Stimulated activated CD4-positive, alpha-beta T cell treated with anti-CD3 and anti-CD28 coated beads, Interleukin-12 subunit alpha, Interleukin-12 subunit beta, amount 100 ng/mL, for 4 hours (primary cell): ENCODE measurements at regions not wholly inside any gene's neighbourhood (a gene's known extent, or its start where the extent isn't known, plus 50 kb on each side); places are given as distances from the start of the nearest gene placed in this dataset.
"Not testable (repeated sequence)": the region's sequence is repeated elsewhere in the genome, so short reads cannot be mapped to it uniquely, and the experiment has no call there.

Experiments
- DNase-seq: peaks from one replicate; pipeline ENCODE4 v3.0.0-alpha.2; 2020

DNA sequence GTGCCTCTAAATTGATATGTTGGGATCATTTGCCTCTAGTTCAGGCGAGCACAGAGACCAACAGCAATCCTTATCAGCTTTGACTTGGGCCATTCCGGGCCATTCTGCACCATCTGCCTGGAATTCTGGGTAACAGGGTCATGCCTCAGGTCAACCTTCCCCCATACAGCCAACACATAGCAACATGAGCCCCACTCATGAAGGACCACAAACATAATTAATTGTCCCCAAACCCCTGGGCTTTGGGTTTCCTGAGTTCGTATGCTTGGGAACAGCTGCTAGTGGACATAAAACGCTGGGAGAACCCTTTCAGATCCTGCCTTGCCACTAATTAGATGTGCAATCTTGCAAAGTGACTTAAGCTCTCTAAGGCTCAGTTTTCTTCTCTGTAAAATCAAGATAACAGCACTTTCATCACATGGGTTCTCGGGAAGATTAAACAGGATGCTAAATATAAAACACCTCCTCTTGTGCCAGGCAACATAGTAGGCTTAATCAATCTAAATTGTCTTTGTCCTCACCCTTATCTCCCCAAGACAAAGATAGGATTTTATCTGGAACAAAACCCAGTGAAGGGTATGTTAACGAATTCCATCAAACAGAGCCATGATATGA lies 426.5 kb downstream of the CD83 start:
- DNase-seq = no peak

DNA sequence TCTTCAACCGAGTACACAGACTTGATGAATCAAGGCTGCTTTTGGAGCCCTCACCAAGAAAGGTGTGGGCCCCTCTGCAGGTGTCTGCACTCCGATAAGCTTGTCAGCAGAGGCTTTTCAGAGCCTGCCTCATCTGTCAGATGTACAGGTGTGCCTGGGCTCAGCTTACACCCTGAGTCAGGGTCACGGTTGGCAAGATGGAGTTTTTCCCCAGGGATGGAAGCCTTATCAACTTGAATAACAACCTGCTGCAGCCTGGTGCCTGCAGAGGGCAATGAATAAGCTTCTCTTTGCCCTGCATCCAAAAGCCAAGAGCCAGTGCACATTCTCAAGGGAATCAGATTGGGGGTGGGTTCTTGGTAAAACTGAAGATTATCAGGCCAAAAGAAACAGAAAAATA lies 427.1 kb downstream of the CD83 start:
- no peak for DNase-seq

DNA sequence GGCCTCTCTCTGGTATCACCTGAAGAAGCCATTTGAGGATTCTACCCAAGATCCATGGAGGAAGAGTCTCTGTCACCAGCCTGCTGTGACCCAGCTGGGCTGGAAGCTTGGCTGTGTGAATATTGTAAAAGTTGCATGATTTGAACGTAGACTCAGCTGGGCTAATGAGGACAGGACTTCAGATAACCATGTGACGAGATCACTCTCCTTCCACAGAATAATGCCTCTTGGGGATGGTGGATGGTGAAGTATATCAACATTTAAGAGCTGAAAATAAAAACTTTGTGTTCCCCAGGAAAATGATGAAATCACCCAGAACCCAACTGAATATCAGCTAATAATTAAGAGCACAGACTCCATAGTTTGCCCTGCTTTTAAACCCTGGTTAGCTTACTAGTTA lies 427.9 kb downstream of the CD83 start:
- no peak for DNase-seq

DNA sequence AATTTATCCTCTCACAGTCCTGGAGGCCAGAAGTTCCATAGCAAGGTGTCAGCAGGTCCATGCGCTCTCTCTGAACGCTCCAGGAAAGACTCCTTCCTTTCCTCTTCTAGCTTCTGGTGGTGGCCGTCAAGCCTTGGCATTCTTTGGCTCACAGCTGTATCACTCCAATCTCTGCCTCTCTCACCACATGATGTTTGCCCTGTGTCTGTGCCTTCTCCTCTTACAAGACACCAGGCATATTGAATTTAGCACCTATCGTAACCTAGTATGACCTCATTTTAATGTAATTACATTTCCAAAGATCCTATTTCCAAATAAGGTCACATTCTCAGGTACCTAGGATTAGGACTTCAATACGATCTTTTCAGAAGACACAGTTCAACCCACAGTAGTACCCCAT lies 428.5 kb downstream of the CD83 start:
- DNase-seq = no peak

DNA sequence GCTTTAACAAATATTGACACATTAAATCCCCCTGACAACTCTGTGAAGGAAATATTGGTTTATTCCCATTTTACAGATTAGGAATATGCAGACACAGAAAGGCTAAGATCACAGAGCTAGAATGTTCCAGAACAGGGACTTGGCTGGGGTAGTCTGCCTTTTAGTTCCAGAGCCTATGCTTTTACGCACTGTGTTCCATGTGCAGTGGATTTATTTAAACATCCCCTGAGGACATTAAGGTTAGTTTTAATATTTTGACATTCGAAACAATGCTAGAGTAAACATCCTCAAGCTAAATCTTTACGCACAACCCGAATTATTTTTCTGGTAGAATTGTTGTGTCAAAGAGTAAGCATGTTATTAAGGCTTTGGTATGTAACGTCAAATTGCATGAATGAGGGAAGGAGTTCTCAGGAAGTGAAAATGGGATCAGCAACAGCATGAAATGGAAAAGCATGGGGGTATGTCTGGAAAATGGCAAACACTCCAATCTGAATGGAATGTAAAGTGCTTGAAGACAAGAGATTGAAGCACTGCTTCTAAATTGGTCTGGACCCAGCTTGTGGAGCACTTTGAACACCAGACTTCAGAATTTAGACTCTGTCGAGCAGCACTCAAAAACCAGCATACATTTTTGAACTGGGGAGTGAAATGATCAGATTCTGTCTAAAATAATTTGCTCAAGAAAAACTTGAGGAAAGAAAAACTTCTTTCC lies 429.9 kb downstream of the CD83 start:
- DNase-seq = no peak

DNA sequence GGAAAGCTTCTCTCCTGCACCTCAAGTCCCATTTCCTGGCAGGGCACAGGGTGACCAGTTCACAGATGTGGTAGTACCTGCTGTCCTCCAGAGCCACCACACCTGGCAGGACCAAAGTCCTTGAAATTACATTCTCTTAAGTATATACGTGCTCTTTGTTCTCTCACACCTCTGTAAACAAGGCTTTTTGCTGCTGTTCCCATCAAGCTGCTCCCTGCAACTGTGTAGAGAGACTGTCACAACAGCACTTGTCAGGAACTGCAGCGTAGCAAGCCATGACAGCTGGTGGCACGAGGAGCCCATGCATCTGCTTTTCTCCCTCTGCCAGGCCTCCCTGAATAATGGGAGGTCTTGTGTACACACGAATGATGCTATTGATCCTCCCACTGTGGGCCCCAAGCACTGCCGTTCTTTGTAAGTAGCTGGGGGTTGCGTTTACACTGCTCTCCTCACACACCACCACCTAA lies 431.8 kb downstream of the CD83 start:
- no peak for DNase-seq

DNA sequence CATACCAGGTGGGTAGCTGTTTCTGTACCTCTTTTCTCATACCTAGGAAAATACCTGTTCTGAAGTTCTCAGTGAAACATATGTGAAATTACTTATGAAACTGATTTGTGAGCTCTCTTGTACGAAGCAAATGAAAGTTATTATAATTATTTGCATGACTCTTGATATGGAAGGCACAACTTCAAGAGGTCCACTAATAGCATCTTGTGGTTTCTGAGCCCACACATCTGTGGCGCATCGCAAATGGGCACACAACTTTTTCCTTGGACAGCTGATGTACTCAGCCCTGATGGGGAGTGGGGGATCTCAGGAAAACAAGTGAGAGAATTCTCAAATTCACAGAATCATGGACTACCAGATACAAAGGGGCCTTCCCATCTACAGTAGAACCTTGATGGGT lies 432.3 kb downstream of the CD83 start:
- no peak for DNase-seq

DNA sequence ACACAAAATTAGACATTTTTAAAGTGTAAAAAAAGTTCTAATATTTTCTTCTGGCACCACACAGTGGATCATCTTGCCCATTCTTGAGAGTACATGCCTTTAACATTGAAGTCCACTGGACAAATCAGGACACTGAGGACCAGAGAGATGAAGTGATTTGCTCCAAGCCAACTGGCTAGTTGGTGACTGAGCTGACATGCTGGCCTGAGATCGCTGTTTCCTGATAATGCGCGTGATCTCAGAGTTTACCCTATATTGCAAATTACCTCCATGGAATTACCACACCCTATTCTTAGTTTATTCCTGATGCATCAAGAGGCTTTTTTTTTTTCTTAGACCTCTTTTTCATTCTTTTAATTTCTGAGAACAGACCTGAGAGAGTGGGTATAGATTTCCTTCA lies 432.8 kb downstream of the CD83 start:
- DNase-seq = no peak

DNA sequence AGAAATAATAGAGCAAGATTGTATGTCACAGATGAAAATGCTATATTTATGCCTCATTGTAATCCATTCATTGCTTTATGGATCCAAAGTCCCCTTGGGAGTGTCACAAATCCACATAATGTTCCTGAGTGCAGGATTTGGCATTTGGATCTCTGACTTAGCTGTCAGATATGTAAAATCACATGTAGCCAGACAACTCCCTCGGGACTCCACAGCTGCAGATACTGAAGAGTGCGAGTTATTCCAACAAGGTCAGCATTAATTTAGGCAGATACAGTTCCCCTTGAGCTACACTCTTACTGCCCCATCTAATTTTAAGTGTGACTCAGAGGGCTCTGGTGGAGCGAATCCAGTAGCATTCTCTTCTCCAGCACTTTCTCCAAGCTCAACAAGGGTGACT lies 433.2 kb downstream of the CD83 start:
- DNase-seq = no peak

DNA sequence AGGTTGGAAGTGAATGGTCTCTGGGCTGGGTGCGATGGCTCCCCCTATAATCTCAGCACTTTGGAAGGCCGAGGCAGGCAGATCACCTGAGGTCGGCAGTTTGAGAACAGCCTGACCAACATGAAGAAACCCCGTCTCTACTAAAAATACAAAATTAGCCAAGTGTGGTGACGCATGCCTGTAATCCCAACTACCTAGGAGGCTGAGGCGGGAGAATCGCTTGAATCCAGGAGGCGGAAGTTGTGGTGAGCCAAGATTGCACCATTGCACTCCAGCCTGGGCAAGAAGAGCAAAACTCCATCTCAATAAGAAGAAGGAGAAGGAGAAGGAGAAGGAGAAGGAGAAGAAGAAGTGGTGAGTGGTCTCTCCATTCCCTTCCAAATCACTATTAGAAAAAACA lies 434.0 kb downstream of the CD83 start:
- not testable (repeated sequence) for DNase-seq

DNA sequence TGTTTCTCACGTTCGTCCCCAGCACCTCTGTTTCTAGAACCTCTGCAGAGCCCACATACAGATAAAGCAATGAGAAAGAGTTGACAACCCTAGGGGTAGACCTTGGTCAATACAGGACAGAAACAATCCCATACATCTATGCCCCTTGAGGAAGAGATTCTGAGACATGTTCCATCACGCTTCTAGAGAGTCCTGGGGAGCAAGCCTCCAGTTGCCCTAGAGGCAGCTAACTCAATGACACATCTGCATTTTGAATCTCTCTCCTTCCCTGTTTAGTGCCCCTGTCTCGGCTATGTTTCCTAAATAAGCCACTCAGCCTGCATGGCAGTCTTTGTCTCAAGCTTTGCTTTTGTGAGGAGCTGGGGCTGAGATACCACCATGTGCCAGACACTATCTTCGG lies 435.3 kb downstream of the CD83 start:
- no peak for DNase-seq

DNA sequence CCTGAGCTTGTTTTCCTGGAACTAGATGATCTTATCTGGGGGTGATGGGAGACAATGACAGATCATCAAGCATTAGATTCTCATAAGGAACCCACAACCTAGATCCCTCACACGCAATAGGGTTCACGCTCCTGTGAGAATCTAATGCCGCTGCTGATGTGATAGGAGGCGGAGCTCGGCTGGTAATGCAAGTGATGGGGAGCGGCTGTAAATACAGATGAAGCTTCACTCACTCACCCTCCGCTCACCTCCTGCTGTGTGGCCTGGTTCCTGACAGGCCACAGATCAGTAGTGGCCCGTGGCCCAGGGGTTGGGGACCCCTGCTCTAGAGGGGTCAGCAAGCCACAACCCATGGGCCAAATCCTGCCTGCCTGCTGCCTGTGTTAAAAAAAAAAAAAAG lies 435.9 kb downstream of the CD83 start:
- no peak for DNase-seq

DNA sequence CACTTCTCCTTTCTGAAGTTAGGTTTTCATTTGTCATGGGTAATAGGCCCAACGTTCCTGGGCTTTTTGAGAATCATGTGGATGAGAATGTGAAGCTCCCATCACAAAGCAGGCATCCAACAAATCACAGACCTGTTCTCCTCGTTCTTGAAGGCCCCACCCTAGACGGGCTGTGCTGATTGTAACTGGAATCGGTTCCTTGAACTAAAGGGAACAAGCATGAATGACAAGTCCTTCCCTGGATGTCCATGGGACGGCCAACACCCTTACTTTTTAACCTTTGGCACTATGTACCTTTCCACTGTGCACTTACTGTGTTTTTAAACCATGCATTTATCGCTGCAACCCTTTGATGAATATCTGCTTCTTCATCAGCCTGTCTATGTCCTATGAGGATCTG lies 438.2 kb downstream of the CD83 start:
- DNase-seq = no peak

DNA sequence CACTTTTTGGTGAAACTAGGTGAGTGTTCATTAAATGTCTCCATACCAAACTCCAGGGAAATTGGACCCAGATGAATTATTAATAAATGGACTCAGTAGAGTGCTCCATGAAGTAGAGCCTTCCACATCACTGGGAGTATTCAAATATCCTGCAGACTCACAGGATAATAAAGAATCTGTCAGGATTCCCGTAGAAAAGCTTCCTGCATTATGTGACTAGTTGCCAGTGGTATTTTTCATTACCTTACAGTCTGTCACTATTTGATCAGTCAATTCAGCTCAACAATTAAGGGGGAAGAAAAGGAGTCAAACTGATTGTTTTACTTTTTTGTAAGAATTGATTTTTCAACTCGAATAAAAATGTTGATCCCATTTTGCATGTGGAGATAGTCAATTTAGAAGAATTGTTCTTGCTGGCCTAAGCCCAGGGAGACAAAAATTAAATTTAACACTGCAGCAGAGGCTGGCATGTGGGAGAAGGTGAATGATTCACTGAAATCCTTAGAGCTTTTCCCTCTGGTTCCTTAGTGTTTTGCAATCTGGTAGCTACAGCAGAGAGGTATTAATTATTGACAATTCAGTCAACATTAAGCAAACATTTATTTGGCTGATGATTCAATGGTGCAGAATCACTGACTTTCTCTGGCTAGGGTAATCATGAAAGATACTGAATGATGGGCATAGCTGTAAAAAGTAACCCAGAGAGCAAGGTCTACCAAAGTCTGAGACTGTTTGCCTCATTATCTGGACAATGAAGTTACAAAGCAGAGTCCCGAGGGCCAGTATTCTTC lies 442.4 kb downstream of the CD83 start:
- DNase-seq = no peak

DNA sequence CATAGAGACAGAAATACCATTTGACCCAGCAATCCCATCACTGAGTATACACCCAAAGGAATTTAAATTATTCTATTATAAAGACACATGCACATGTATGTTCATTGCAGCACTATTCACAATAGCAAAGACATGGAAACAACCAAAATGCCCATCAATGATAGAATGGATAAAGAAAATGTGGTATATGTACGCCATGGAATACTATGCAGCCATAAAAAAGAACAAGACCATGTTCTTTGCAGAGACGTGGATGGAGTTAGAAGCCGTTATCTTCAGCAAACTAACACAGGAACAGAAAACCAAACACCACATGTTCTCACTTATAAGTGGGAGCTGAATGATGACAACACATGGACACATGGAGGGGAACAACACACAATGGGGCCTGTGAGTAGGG lies 444.0 kb downstream of the CD83 start:
- not testable (repeated sequence) for DNase-seq

DNA sequence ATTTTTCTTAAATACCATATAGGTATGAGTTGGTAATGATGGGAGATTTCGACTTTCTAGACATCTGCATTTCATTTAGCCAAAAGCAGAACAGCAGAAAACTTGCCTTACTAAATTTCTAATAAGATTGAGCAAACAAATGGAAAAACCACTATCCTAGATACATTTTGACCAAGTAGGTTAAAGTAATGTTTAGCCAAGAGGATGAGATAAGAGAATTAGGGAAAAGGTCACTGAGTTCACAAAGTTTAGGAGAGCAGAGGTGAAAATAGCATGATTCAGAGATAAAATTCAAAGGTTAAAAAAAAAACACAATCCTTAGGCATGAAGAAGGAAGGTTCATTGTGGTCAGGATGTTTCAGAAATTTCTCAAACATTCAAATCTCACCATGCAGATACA lies 450.3 kb downstream of the CD83 start:
- DNase-seq = no peak

DNA sequence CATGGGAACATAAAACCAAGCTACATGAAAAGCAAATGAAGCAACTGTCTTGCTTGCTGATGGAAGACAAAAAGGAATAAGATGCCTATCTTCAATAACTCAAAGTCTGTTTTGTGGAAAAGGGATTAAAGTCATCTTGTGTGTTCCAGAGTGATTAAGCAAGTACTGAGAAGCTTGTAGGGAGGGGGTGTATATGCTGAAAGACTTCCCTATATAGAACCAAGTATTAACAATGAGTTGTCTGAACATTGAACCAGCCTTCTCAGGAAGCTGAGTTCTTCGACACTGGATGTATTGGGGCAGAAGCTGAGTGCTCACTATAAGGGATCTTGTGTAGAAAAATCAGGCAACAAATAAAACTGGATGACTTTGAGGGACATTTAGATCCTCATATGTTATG lies 451.8 kb downstream of the CD83 start:
- DNase-seq = no peak

DNA sequence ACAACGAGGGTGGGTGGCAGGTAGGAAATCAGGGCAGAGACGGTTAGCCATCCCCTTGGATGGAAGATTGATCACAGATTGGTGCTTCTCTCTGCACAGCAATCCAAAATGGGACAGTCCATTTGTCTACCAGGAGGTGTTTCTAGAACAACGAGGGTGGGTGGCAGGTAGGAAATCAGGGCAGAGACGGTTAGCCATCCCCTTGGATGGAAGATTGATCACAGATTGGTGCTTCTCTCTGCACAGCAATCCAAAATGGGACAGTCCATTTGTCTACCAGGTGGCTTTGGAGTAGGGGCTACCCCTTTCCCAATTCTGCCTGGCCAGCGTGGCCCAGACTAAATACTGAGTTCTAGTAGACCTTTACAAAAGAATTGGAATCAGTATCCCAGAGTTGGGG lies 452.3 kb downstream of the CD83 start:
- not testable (repeated sequence) for DNase-seq

DNA sequence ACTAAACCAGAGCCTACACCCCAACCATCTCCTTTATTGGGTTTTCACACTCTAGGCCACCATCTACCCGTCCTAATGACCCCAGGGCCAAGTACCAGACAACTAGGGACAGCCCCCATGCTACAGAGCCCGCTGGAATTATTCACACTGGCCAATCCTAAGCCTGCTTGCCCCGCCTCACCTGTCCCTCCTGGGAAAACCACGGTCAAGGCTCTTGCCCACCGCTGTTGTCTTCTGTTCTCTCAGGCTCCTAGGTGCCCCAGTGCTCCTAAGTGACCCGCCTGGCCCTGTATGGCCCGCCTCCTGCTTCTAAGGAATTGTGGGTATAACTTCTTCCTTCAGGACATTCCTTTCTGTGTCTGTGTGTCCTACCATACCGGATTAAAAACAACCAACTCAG lies 453.4 kb downstream of the CD83 start:
- no peak for DNase-seq

DNA sequence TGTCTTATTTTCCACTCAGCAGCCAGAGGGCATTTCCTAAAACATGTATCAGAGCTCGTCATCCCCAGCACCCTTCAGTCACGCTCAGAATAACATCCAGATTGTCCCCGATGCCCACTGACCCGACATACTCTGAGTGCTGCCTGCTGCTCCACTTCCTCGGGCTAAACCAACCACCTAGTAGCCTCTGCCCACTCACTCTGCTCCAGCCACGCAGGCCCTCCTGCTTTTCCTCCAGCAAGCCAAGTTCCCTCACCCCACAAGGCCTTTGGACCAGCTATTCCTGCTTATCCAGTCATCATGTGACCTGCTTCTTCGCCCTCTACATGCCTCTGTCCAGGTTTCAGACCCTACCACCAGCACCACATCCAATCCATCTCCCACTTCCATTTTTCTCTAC lies 454.2 kb downstream of the CD83 start:
- DNase-seq = no peak

DNA sequence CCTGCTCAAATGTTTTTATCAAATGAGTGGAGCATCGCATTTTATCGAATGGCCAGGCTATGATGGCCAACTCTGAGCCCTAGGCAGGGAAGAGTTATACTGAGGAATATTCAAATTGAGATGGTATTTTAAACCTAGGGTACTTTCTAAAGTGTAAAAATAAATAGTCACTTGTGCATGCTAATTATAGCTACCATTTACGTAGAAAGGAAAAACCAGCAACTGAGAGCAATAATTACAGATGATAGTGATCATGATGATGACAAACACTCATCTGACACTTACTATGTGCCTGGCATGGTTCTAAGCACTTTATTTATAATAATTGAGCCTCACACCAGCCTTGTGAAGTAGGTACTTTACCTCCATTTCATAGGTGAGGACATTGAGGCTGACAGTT lies 455.7 kb downstream of the CD83 start:
- DNase-seq = no peak

DNA sequence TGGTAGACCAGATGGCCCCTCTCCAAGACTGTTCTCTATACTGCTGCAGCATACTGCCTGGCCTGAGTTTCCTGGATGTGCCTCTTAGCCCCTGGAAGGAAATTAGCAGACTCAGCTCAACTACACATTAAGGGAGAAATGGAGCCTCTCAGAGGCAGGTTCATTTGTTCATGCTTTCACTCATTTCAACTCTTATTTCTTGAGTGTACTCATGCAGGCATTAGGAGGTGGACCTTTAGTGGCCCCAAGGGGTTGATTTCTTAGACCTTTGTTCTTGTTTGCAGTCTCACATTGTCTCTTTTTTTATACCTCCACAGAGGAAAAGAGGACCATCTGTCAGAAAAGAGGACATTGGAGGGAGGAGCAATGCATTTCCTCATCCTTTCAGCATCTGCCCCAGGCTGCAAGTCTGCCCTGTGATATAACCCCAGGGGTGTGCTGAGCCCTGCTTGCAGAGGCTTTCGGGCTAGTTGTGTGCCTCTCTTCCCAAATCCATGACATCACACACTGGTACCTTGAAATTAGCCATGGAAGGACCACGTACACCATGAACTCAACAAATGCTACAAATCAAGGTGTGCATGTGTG lies 456.2 kb downstream of the CD83 start:
- no peak for DNase-seq

DNA sequence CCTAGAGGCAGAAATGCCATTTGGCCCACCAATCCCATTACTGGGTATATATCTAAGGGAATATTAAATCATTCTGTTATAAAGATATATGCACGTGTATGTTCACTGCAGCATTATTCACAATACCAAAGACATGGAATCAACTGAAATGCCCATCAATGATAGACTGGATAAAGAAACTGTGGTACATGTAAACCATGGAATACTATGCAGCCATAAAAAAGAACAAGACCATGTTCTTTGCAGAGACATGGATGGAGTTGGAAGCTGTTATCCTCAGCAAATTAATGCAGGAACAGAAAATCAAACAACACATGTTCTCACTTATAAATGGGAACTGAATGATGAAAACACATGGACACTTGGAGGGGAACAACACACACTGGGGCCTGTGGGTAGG lies 458.4 kb downstream of the CD83 start:
- no peak for DNase-seq

DNA sequence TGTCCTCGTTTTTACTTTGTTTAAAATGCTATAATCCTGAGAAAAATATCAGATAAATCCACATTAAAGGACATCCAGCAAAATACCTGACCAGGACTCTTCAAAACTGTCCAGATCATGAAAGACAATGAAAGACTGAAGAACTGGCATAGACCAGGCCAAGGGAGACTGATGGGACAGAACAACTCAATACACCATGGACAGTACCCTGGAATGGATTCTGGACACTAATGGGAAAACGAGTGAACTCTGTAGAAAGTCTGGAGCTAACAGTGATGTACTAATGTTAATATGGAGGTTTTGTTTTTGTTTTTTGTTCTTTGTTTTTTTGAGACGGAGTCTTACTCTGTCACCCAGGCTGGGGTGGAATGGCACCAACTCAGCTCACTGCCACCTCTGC lies 461.4 kb downstream of the CD83 start:
- no peak for DNase-seq
